Loucy (cell line): ENCODE measurements at regions not wholly inside any gene's neighbourhood (a gene's known extent, or its start where the extent isn't known, plus 50 kb on each side); places are given as distances from the start of the nearest gene placed in this dataset.

Experiments
- CTCF ChIP-seq: fragments of 200-600 bp; sonication (generic); conservative IDR thresholded peaks from 2 replicates; pipeline ENCODE4 v1.5.1; 2014; ENCODE audit warnings: mild to moderate bottlenecking, antibody characterized with exemption, low read length
- EZH2phosphoT487 ChIP-seq: fragments of 200-600 bp; IDR thresholded peaks from 2 replicates; pipeline ENCODE4 v1.6.1; 2018; ENCODE audit warnings: antibody characterized with exemption, mild to moderate bottlenecking, moderate library complexity, borderline replicate concordance

GRCh38 chr12:70028918-70029317 lies 203.9 kb downstream of the MYRFL start:
- no peak for TF ChIP-seq CTCF
- TF ChIP-seq EZH2phosphoT487, result no peak
